ENCODE measurements at regions not wholly inside any gene's neighbourhood (a gene's known extent, or its start where the extent isn't known, plus 50 kb on each side); places are given as distances from the start of the nearest gene placed in this dataset.

GRCh38 chr9:11002705-11003104 lies 389.9 kb upstream of the PTPRD start:
- H3K4me3 Mint-ChIP-seq = no peak overlapping the region
- no peak overlapping the region for H3K27ac Mint-ChIP-seq
- H3K36me3 Mint-ChIP-seq (ENCODE audit: low read depth) = no peaks in the 10 kb centered on the region
- CTCF ChIA-PET = no interaction called here
- intact Hi-C loops (cut with DNase I, micrococcal nuclease) = no loop called here
- no peak for DNase-seq
- no peak for ATAC-seq
- H3K4me1 Mint-ChIP-seq = no peaks in the 10 kb centered on the region
- H3K9me3 Mint-ChIP-seq (ENCODE audit: low read depth) = peaks cover 3% of the 10 kb centered on the region
- H3K27me3 Mint-ChIP-seq = no peaks in the 10 kb centered on the region
- POLR2A ChIA-PET = no interaction called here

- CTCF ChIA-PET = no interaction called here
- POLR2A ChIA-PET = no interaction called here
- intact Hi-C loops (cut with DNase I, micrococcal nuclease) = no loop called here
- H3K27me3 Mint-ChIP-seq = no peaks in the 10 kb centered on the region
- DNase-seq (no peak), ATAC-seq (no peak)
- no peaks in the 10 kb centered on the region for H3K36me3 Mint-ChIP-seq (ENCODE audit: low read depth)
- H3K27ac Mint-ChIP-seq = no peak overlapping the region
- H3K9me3 Mint-ChIP-seq (ENCODE audit: low read depth) = peaks cover 4% of the 10 kb centered on the region
- no peak overlapping the region for H3K4me3 Mint-ChIP-seq
- H3K4me1 Mint-ChIP-seq = no peaks in the 10 kb centered on the region
Observed at GRCh38 chr9:11003836-11004235, 391.0 kb upstream of the PTPRD start.

- Mint-ChIP-seq H3K27me3 (no peaks in the 10 kb centered on the region), H3K36me3 (ENCODE audit: low read depth) (no peaks in the 10 kb centered on the region), H3K27ac (no peak overlapping the region), H3K4me1 (no peaks in the 10 kb centered on the region), H3K9me3 (ENCODE audit: low read depth) (peaks cover 22% of the 10 kb centered on the region), H3K4me3 (no peak overlapping the region)
- intact Hi-C loops (cut with DNase I, micrococcal nuclease) = no loop called here
- CTCF ChIA-PET = no interaction called here
- POLR2A ChIA-PET = no interaction called here
- no peak for DNase-seq
- no peak for ATAC-seq
Observed at GRCh38 chr9:11011696-11012095, 398.9 kb upstream of the PTPRD start.

- POLR2A ChIA-PET = no interaction called here
- intact Hi-C loops (cut with DNase I, micrococcal nuclease) = no loop called here
- no peaks in the 10 kb centered on the region for H3K4me1 Mint-ChIP-seq
- CTCF ChIA-PET = no interaction called here
- ATAC-seq (no peak), DNase-seq (no peak)
- no peaks in the 10 kb centered on the region for H3K36me3 Mint-ChIP-seq (ENCODE audit: low read depth)
- no peak overlapping the region for H3K27ac Mint-ChIP-seq
- no peaks in the 10 kb centered on the region for H3K27me3 Mint-ChIP-seq
- peaks cover 31% of the 10 kb centered on the region for H3K9me3 Mint-ChIP-seq (ENCODE audit: low read depth)
- H3K4me3 Mint-ChIP-seq = no peak overlapping the region
Observed at GRCh38 chr9:11016081-11016480, 403.3 kb upstream of the PTPRD start.

- peaks cover 20% of the 10 kb centered on the region for H3K9me3 Mint-ChIP-seq (ENCODE audit: low read depth)
- ChIA-PET POLR2A (no interaction called here), CTCF (no interaction called here)
- intact Hi-C loops (cut with DNase I, micrococcal nuclease) = no loop called here
- DNase-seq (no peak), ATAC-seq (no peak)
- H3K27ac Mint-ChIP-seq = no peak overlapping the region
- no peaks in the 10 kb centered on the region for H3K27me3 Mint-ChIP-seq
- no peaks in the 10 kb centered on the region for H3K36me3 Mint-ChIP-seq (ENCODE audit: low read depth)
- H3K4me1 Mint-ChIP-seq = no peaks in the 10 kb centered on the region
- H3K4me3 Mint-ChIP-seq = no peak overlapping the region
Observed at GRCh38 chr9:11023201-11023600, 410.4 kb upstream of the PTPRD start.

- ATAC-seq = no peak
- ChIA-PET CTCF (no interaction called here), POLR2A (no interaction called here)
- no peak for DNase-seq
- no peaks in the 10 kb centered on the region for H3K36me3 Mint-ChIP-seq (ENCODE audit: low read depth)
- H3K27ac Mint-ChIP-seq = no peak overlapping the region
- no peak overlapping the region for H3K4me3 Mint-ChIP-seq
- intact Hi-C loops (cut with DNase I, micrococcal nuclease) = no loop called here
- peaks cover 17% of the 10 kb centered on the region for H3K9me3 Mint-ChIP-seq (ENCODE audit: low read depth)
- H3K27me3 Mint-ChIP-seq = no peaks in the 10 kb centered on the region
- no peaks in the 10 kb centered on the region for H3K4me1 Mint-ChIP-seq
Observed at GRCh38 chr9:11025775-11026174, 413.0 kb upstream of the PTPRD start.

GRCh38 chr9:11038366-11038765 lies 425.6 kb upstream of the PTPRD start:
- Mint-ChIP-seq H3K4me3 (no peak overlapping the region), H3K4me1 (no peaks in the 10 kb centered on the region), H3K9me3 (ENCODE audit: low read depth) (peaks cover 27% of the 10 kb centered on the region), H3K36me3 (ENCODE audit: low read depth) (no peaks in the 10 kb centered on the region), H3K27ac (no peak overlapping the region), H3K27me3 (no peaks in the 10 kb centered on the region)
- intact Hi-C loops (cut with DNase I, micrococcal nuclease) = no loop called here
- ATAC-seq = no peak
- ChIA-PET CTCF (no interaction called here), POLR2A (no interaction called here)
- DNase-seq = no peak

GRCh38 chr9:11039006-11039405 lies 426.2 kb upstream of the PTPRD start:
- ChIA-PET POLR2A (no interaction called here), CTCF (no interaction called here)
- Mint-ChIP-seq H3K9me3 (ENCODE audit: low read depth) (peaks cover 27% of the 10 kb centered on the region), H3K4me1 (no peaks in the 10 kb centered on the region), H3K4me3 (no peak overlapping the region), H3K27ac (no peak overlapping the region), H3K36me3 (ENCODE audit: low read depth) (no peaks in the 10 kb centered on the region), H3K27me3 (no peaks in the 10 kb centered on the region)
- DNase-seq (no peak), ATAC-seq (no peak)
- intact Hi-C loops (cut with DNase I, micrococcal nuclease) = no loop called here

- H3K4me1 Mint-ChIP-seq = no peaks in the 10 kb centered on the region
- H3K27me3 Mint-ChIP-seq = no peaks in the 10 kb centered on the region
- no peak overlapping the region for H3K27ac Mint-ChIP-seq
- no peaks in the 10 kb centered on the region for H3K36me3 Mint-ChIP-seq (ENCODE audit: low read depth)
- POLR2A ChIA-PET = no interaction called here
- intact Hi-C loops (cut with DNase I, micrococcal nuclease) = no loop called here
- H3K4me3 Mint-ChIP-seq = no peak overlapping the region
- peaks cover 9% of the 10 kb centered on the region for H3K9me3 Mint-ChIP-seq (ENCODE audit: low read depth)
- CTCF ChIA-PET = no interaction called here
- DNase-seq = no peak
- ATAC-seq = no peak
Observed at GRCh38 chr9:11045589-11045988, 432.8 kb upstream of the PTPRD start.

GRCh38 chr9:11063263-11063662 lies 450.5 kb upstream of the PTPRD start:
- H3K36me3 Mint-ChIP-seq (ENCODE audit: low read depth) = no peaks in the 10 kb centered on the region
- H3K4me1 Mint-ChIP-seq = no peaks in the 10 kb centered on the region
- H3K4me3 Mint-ChIP-seq = no peak overlapping the region
- intact Hi-C loops (cut with DNase I, micrococcal nuclease) = no loop called here
- CTCF ChIA-PET = interaction anchor here (0.6 kb wide), 1 partner anchor 633 kb away, joined by 5 read pairs; no protein-coding TSS in a partner anchor
- H3K27ac Mint-ChIP-seq = no peak overlapping the region
- ATAC-seq = no peak
- H3K27me3 Mint-ChIP-seq = no peaks in the 10 kb centered on the region
- H3K9me3 Mint-ChIP-seq (ENCODE audit: low read depth) = peaks cover 12% of the 10 kb centered on the region
- DNase-seq = no peak
- POLR2A ChIA-PET = no interaction called here

- intact Hi-C loops (cut with DNase I, micrococcal nuclease) = no loop called here
- ChIA-PET CTCF (no interaction called here), POLR2A (no interaction called here)
- Mint-ChIP-seq H3K27ac (no peak overlapping the region), H3K9me3 (ENCODE audit: low read depth) (peaks cover 14% of the 10 kb centered on the region), H3K36me3 (ENCODE audit: low read depth) (no peaks in the 10 kb centered on the region), H3K4me3 (no peak overlapping the region), H3K4me1 (no peaks in the 10 kb centered on the region), H3K27me3 (no peaks in the 10 kb centered on the region)
- ATAC-seq (no peak), DNase-seq (no peak)
Observed at GRCh38 chr9:11064909-11065308, 452.1 kb upstream of the PTPRD start.

GRCh38 chr9:11072176-11072575 lies 459.4 kb upstream of the PTPRD start:
- ATAC-seq (no peak), DNase-seq (no peak)
- no peak overlapping the region for H3K4me3 Mint-ChIP-seq
- ChIA-PET CTCF (interaction anchor here (0.6 kb wide), 1 partner anchor 926 kb away, joined by 3 read pairs; no protein-coding TSS in a partner anchor), POLR2A (no interaction called here)
- peaks cover 19% of the 10 kb centered on the region for H3K9me3 Mint-ChIP-seq (ENCODE audit: low read depth)
- H3K36me3 Mint-ChIP-seq (ENCODE audit: low read depth) = no peaks in the 10 kb centered on the region
- no peaks in the 10 kb centered on the region for H3K4me1 Mint-ChIP-seq
- no peaks in the 10 kb centered on the region for H3K27me3 Mint-ChIP-seq
- H3K27ac Mint-ChIP-seq = no peak overlapping the region
- intact Hi-C loops (cut with DNase I, micrococcal nuclease) = loop anchor here in 1 of 2 experiments (10.0 kb wide), 1 partner anchor 63 kb away; no protein-coding TSS in a partner anchor

- Mint-ChIP-seq H3K9me3 (ENCODE audit: low read depth) (peaks cover 8% of the 10 kb centered on the region), H3K27me3 (no peaks in the 10 kb centered on the region), H3K4me3 (no peak overlapping the region), H3K27ac (no peak overlapping the region), H3K36me3 (ENCODE audit: low read depth) (no peaks in the 10 kb centered on the region), H3K4me1 (no peaks in the 10 kb centered on the region)
- no peak for DNase-seq
- ATAC-seq = no peak
- intact Hi-C loops (cut with DNase I, micrococcal nuclease) = no loop called here
- ChIA-PET POLR2A (no interaction called here), CTCF (no interaction called here)
Observed at GRCh38 chr9:11086561-11086960, 473.8 kb upstream of the PTPRD start.

All from activated CD4-positive, alpha-beta T cell treated with anti-CD3 and anti-CD28 coated beads for 36 hours (primary cell).